ENCODE measurements at regions not wholly inside any gene's neighbourhood (a gene's known extent, or its start where the extent isn't known, plus 50 kb on each side); places are given as distances from the start of the nearest gene placed in this dataset.

DNA sequence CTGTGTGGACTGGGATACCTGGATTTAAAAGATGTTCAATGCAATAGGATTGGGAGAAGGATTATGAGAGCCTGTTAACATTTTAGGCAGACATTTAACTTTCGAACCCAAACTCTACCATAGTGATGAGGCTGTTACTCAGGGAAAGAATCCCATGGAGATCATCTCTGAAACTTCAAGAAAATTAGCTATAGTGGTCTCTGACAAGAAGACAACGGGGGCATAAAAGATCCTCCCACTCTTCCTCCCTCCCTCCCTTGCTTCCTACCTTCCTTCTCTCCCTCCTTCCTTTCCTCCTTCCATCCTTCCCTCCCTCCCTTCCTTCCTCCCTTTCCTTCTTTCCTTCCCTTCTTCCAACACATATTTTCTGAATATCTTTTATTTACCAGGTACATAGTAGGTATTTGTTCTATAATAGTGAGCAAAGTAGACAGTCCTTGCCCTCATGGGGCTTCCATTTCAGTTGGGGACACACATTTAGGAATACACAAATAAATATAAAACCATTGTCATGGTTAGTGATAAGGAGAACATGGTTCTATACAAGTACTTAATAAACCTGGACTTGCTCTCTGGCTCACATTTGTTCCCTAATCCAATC is 143.2 kb downstream of the ATP6V1G3 start:
- no peak for DNase-seq (ENCODE audit: extremely low read depth, insufficient read length)
- Histone ChIP-seq H3K36me3 (ENCODE audit: control insufficient read depth, insufficient read depth, low read length) (no peaks in the 10 kb centered on the region), H3K27me3 (replicated peaks; ENCODE audit: control insufficient read depth, insufficient read depth, low read length) (no peaks in the 10 kb centered on the region), H3K4me3 (replicated peaks; ENCODE audit: low read depth, low read length) (no peak overlapping the region)
- TF ChIP-seq CTCF (IDR thresholded peaks at IDR 0.05; ENCODE audit: insufficient read depth, low read length, poor library complexity, severe bottlenecking) = no peak

- TF ChIP-seq CTCF (IDR thresholded peaks at IDR 0.05; ENCODE audit: insufficient read depth, low read length, poor library complexity, severe bottlenecking) = no peak
- Histone ChIP-seq H3K27me3 (replicated peaks; ENCODE audit: control insufficient read depth, insufficient read depth, low read length) (no peaks in the 10 kb centered on the region), H3K36me3 (ENCODE audit: control insufficient read depth, insufficient read depth, low read length) (no peaks in the 10 kb centered on the region), H3K4me3 (replicated peaks; ENCODE audit: low read depth, low read length) (no peak overlapping the region)
- DNase-seq (ENCODE audit: extremely low read depth, insufficient read length) = no peak
Observed at GRCh38 chr1:198391393-198392020, 149.0 kb downstream of the ATP6V1G3 start.

DNA sequence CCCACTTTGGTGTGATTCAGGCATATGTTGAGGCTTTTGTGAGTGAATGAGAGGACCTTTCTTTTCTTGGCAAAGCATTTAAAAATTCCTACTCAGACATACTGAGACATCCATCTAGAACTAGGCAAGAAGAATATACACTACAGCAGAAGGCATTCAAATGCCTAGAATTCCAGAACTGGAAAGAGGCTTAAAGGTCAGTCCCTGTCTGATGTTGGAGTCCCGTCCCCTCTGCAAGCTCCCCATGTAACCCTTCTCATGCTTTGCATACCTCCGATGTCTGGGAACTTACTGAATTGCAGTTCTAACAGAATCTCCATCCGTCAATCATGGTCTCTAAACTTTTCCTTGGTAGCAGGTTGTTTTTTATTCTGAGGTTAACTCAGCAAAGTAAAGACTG is 152.9 kb downstream of the ATP6V1G3 start:
- Histone ChIP-seq H3K4me3 (replicated peaks; ENCODE audit: low read depth, low read length) (no peak overlapping the region), H3K27me3 (replicated peaks; ENCODE audit: control insufficient read depth, insufficient read depth, low read length) (no peaks in the 10 kb centered on the region), H3K36me3 (ENCODE audit: control insufficient read depth, insufficient read depth, low read length) (no peaks in the 10 kb centered on the region)
- no peak for DNase-seq (ENCODE audit: extremely low read depth, insufficient read length)
- no peak for TF ChIP-seq CTCF (IDR thresholded peaks at IDR 0.05; ENCODE audit: insufficient read depth, low read length, poor library complexity, severe bottlenecking)

DNA sequence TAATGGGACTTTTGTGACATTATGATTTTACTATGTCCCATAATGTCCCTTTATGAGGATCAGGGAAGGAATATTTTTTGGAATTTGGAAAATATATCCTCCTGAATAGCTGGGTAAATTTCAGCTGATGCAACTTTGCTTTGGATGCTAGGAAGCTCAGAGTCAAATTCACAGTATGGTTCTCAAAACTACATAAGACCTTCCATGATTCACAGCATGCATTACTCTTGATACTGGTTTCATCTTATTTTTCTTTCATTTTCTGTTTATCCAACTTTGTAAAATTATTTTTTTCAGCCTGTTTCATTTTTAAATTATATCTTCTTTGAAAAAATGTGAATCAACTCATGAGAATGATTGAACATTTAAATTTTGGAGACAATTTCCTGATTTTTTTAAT is 160.2 kb downstream of the ATP6V1G3 start:
- Histone ChIP-seq H3K36me3 (ENCODE audit: control insufficient read depth, insufficient read depth, low read length) (no peaks in the 10 kb centered on the region), H3K4me3 (replicated peaks; ENCODE audit: low read depth, low read length) (no peak overlapping the region), H3K27me3 (replicated peaks; ENCODE audit: control insufficient read depth, insufficient read depth, low read length) (no peaks in the 10 kb centered on the region)
- TF ChIP-seq CTCF (IDR thresholded peaks at IDR 0.05; ENCODE audit: insufficient read depth, low read length, poor library complexity, severe bottlenecking) = no peak
- no peak for DNase-seq (ENCODE audit: extremely low read depth, insufficient read length)

- DNase-seq (ENCODE audit: extremely low read depth, insufficient read length) = no peak
- no peaks in the 10 kb centered on the region for H3K27me3 ChIP-seq (replicated peaks; ENCODE audit: control insufficient read depth, insufficient read depth, low read length)
- TF ChIP-seq CTCF (IDR thresholded peaks at IDR 0.05; ENCODE audit: insufficient read depth, low read length, poor library complexity, severe bottlenecking) = no peak
- H3K4me3 ChIP-seq (replicated peaks; ENCODE audit: low read depth, low read length) = no peak overlapping the region
- H3K36me3 ChIP-seq (ENCODE audit: control insufficient read depth, insufficient read depth, low read length) = no peaks in the 10 kb centered on the region
Observed at GRCh38 chr1:198377702-198378101, 162.8 kb downstream of the ATP6V1G3 start.

Measured in GM06990 (cell line).